OCI-LY7 (cell line): ENCODE measurements at regions not wholly inside any gene's neighbourhood (a gene's known extent, or its start where the extent isn't known, plus 50 kb on each side); places are given as distances from the start of the nearest gene placed in this dataset.
"Not testable (repeated sequence)": the region's sequence is repeated elsewhere in the genome, so short reads cannot be mapped to it uniquely, and the experiment has no call there.

Experiments used
- BruUV-seq: library from RNA; stranded (reverse); fragments of 400-500 nt; replicated peaks from 2 replicates; lab custom pipeline; 2021; lab: Mats Ljungman, UMichigan
- CTCF ChIA-PET: fragments of 300-600 bp; sonication (Branson Sonifier 250); formaldehyde crosslinking; loops from one replicate; lab custom pipeline; 2022; ENCODE audit warnings: antibody characterized with exemption; ENCODE audit not compliant: unreplicated experiment; lab: Charles Lee
- POLR2A ChIA-PET: fragments of 300-600 bp; sonication (Branson Sonifier 250); formaldehyde crosslinking; loops from one replicate; lab custom pipeline; 2022; ENCODE audit warnings: antibody characterized with exemption; lab: Charles Lee
- DNase-seq: peaks from one replicate; pipeline ENCODE4 v3.0.0-alpha.2; 2015; ENCODE audit warnings: low spot score
- H2AFZ ChIP-seq: fragments of 200-600 bp; sonication (generic), shearing (Covaris generic); 2 replicates; pipeline ENCODE4 v1.6.1; 2014; ENCODE audit warnings: mild to moderate bottlenecking, antibody characterized with exemption, low read length, moderate library complexity
- H3K27ac ChIP-seq: fragments of 200-600 bp; sonication (generic); 2 replicates; pipeline ENCODE4 v1.5.1; 2014; ENCODE audit warnings: mixed run types, low read depth, mild to moderate bottlenecking, moderate library complexity, low read length, inconsistent platforms; ENCODE audit not compliant: poor library complexity, severe bottlenecking
- H3K36me3 ChIP-seq: fragments of 200-600 bp; sonication (generic); 2 replicates; pipeline ENCODE4 v1.6.1; 2014; ENCODE audit warnings: mild to moderate bottlenecking, antibody characterized with exemption, low read length, moderate library complexity, mixed read lengths; ENCODE audit not compliant: insufficient read depth
- H3K4me1 ChIP-seq: fragments of 200-600 bp; sonication (generic); 2 replicates; pipeline ENCODE4 v1.5.1; 2014; ENCODE audit warnings: mild to moderate bottlenecking, low read length; ENCODE audit not compliant: insufficient read depth, poor library complexity, severe bottlenecking
- H3K4me2 ChIP-seq: fragments of 200-600 bp; sonication (generic); 2 replicates; pipeline ENCODE4 v1.6.1; 2014; ENCODE audit warnings: mild to moderate bottlenecking, low read length
- H3K4me3 ChIP-seq: fragments of 200-600 bp; sonication (generic); 2 replicates; pipeline ENCODE4 v1.5.1; 2014; ENCODE audit warnings: mild to moderate bottlenecking, low read depth, low read length; ENCODE audit not compliant: poor library complexity, severe bottlenecking
- H3K79me2 ChIP-seq: fragments of 200-600 bp; sonication (generic); 2 replicates; pipeline ENCODE4 v1.6.1; 2016; ENCODE audit warnings: low read depth, mild to moderate bottlenecking, low read length, moderate library complexity, mixed read lengths; ENCODE audit not compliant: insufficient read depth
- H3K9me2 ChIP-seq: fragments of 200-600 bp; sonication (generic); 2 replicates; pipeline ENCODE4 v1.6.1; 2016; ENCODE audit warnings: mild to moderate bottlenecking, low read length, mixed read lengths; ENCODE audit not compliant: insufficient read depth
- H3K9me3 ChIP-seq: fragments of 200-600 bp; sonication (generic); 2 replicates; pipeline ENCODE4 v1.6.1; 2014; ENCODE audit warnings: mild to moderate bottlenecking, mixed run types, low read length, mixed read lengths
- H4K20me1 ChIP-seq: fragments of 200-600 bp; sonication (generic); 2 replicates; pipeline ENCODE4 v1.6.1; 2014; ENCODE audit warnings: mild to moderate bottlenecking, antibody characterized with exemption, low read length, moderate library complexity, mixed read lengths; ENCODE audit not compliant: insufficient read depth
- EZH2phosphoT487 ChIP-seq: fragments of 200-600 bp; sonication (generic); IDR thresholded peaks from 2 replicates; pipeline ENCODE4 v1.6.1; 2018; ENCODE audit warnings: low read depth, borderline replicate concordance, mild to moderate bottlenecking, mixed run types, antibody characterized with exemption, low read length, moderate library complexity, mixed read lengths
- intact Hi-C: fragments of 100-400 bp; cut with micrococcal nuclease; formaldehyde crosslinking; loops from one replicate; pipeline ENCODE4 v1.10.0; 2022; ENCODE audit not compliant: unreplicated experiment
- TF ChIP-seq, protein P1 (sequence below): fragments of 200-600 bp; sonication (generic); conservative IDR thresholded peaks from 2 replicates; pipeline ENCODE4 v1.5.1; 2014; ENCODE audit warnings: mild to moderate bottlenecking, antibody characterized with exemption, low read length, moderate library complexity, mixed read lengths

DNA sequence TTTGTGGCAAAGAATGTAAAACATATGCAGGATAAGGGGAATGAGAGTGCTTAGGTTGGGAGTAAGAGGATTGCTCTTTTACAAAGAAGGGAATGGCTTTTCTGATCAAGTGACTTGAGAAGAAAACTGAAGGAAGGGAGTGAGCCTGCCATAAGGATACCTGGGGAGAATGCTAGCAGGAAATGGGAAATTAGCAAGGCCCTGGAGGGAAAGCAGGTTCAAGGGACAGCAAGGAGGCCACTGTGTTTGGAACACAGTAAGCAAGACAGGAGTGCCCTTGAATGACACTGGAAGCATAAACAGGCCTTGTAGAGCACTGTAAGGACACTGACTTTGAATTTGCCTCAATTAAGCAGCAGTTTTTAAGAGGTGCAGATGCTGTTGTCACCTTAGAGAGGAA, 1069.9 kb downstream of the DNAJB9 start:
- DNase-seq = no peak
- intact Hi-C loops = no loop called here
- H4K20me1 ChIP-seq = no peaks in the 10 kb centered on the region
- H2AFZ ChIP-seq = no peak overlapping the region
- no peak overlapping the region for H3K4me3 ChIP-seq
- H3K4me2 ChIP-seq = no peak overlapping the region
- H3K4me1 ChIP-seq = no peaks in the 10 kb centered on the region
- ChIA-PET CTCF (no interaction called here), POLR2A (no interaction called here)
- no peaks in the 10 kb centered on the region for H3K9me2 ChIP-seq
- H3K79me2 ChIP-seq = no peaks in the 10 kb centered on the region
- no peaks in the 10 kb centered on the region for H3K36me3 ChIP-seq
- TF ChIP-seq, protein P1, sequence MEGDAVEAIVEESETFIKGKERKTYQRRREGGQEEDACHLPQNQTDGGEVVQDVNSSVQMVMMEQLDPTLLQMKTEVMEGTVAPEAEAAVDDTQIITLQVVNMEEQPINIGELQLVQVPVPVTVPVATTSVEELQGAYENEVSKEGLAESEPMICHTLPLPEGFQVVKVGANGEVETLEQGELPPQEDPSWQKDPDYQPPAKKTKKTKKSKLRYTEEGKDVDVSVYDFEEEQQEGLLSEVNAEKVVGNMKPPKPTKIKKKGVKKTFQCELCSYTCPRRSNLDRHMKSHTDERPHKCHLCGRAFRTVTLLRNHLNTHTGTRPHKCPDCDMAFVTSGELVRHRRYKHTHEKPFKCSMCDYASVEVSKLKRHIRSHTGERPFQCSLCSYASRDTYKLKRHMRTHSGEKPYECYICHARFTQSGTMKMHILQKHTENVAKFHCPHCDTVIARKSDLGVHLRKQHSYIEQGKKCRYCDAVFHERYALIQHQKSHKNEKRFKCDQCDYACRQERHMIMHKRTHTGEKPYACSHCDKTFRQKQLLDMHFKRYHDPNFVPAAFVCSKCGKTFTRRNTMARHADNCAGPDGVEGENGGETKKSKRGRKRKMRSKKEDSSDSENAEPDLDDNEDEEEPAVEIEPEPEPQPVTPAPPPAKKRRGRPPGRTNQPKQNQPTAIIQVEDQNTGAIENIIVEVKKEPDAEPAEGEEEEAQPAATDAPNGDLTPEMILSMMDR = no peak
- TF ChIP-seq EZH2phosphoT487 = no peak
- H3K27ac ChIP-seq = no peak overlapping the region
- no TSS peak for BruUV-seq
- no peaks in the 10 kb centered on the region for H3K9me3 ChIP-seq

DNA sequence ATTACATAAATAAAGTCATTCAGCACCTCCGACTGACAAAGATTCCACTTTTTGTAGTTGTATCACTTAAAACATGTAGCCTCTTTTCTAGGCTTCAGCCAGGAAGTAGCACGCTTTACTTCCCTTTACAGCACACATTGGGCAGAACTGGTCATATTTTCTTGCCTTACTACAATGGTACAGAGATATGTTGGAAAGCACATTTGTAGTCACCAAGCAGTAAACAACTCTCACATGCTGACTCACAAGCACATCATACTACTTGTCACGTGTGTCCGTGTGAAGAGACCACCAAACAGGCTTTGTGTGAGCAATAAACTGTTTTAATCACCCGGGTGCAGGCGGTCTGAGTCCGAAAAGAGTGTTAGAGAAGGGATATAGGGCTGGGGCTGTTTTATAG, 1071.8 kb downstream of the DNAJB9 start:
- Histone ChIP-seq H4K20me1 (no peaks in the 10 kb centered on the region), H3K4me2 (no peak overlapping the region), H3K9me2 (no peaks in the 10 kb centered on the region), H3K4me1 (no peaks in the 10 kb centered on the region), H3K36me3 (no peaks in the 10 kb centered on the region), H3K79me2 (no peaks in the 10 kb centered on the region), H3K27ac (no peak overlapping the region), H3K9me3 (no peaks in the 10 kb centered on the region), H3K4me3 (no peak overlapping the region), H2AFZ (no peak overlapping the region)
- ChIA-PET POLR2A (no interaction called here), CTCF (no interaction called here)
- no peak for DNase-seq
- no TSS peak for BruUV-seq
- TF ChIP-seq, protein P1 = no peak
- TF ChIP-seq EZH2phosphoT487 = no peak
- intact Hi-C loops = no loop called here

DNA sequence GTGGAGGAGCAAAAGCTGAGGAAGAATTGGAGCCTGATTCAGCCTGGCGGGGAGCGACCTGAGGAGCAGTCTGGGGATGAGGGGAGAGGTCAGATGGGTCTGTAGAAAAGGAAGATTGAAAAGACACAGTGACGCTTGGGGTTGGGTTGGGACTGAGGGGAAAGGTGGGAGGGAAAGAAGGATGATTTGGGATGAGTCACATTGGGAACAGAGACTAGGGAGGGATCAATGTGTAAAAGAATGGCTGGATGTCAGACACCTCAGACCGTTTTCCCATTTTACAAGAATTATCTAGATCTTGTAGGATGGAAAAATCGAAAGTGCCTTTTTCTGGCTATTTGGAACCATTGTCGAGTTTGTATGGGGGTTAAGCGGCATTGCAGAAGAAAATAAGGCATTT, 1076.5 kb downstream of the DNAJB9 start:
- Histone ChIP-seq H3K9me3 (no peaks in the 10 kb centered on the region), H4K20me1 (no peaks in the 10 kb centered on the region), H3K9me2 (no peaks in the 10 kb centered on the region), H3K27ac (no peak overlapping the region), H2AFZ (no peak overlapping the region), H3K36me3 (no peaks in the 10 kb centered on the region), H3K4me2 (no peak overlapping the region), H3K4me1 (no peaks in the 10 kb centered on the region), H3K79me2 (no peaks in the 10 kb centered on the region), H3K4me3 (no peak overlapping the region)
- BruUV-seq = no TSS peak
- CTCF ChIA-PET = no interaction called here
- POLR2A ChIA-PET = no interaction called here
- no peak for DNase-seq
- intact Hi-C loops = no loop called here
- TF ChIP-seq EZH2phosphoT487 = no peak
- TF ChIP-seq, protein P1 = no peak

DNA sequence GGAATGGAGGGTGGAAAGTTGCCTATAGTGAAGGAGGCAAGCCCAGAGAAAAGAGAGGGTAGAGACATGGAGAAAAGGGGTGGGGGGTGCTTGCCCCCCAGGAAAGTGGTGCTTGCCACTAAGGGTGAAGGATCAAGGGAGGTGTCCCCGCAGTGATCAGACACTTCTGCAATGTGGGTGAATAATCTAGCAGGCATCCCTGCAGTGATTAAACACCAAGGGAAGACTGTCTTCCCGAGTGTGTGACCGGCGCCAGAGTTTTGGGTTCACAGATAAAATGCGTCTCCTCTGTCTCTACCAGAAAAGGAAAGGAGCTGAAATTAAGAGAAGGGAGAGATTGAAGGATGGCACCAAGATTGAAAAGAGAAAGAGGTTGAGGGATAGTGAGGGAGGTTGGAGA, 1076.9 kb downstream of the DNAJB9 start:
- intact Hi-C loops, H2AFZ ChIP-seq, H3K4me2 ChIP-seq: not testable (repeated sequence)

DNA sequence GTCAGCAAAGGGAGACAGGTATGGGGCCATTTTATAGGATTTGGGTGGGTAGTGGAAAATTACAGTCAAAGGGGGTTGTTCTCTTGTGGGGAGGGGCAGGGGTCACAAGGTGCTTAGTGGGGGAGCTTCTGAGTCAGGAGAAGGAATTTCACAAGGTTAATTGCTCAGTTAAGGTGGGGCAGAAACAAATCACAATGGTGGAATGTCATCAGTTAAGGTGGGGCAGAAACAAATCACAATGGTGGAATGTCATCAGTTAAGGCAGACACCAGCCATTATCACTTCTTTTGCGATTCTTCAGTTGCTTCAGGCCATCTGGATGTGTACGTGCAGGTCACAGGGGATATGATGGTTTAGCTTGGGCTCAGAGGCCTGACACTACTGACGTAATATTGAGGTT, 1077.6 kb downstream of the DNAJB9 start:
- POLR2A ChIA-PET, CTCF ChIA-PET, H3K27ac ChIP-seq, H3K4me2 ChIP-seq, H3K9me2 ChIP-seq, BruUV-seq, H3K36me3 ChIP-seq, H3K4me1 ChIP-seq, H4K20me1 ChIP-seq, H3K4me3 ChIP-seq, H3K79me2 ChIP-seq, intact Hi-C loops, DNase-seq, H3K9me3 ChIP-seq, H2AFZ ChIP-seq: not testable (repeated sequence)

More for the DNA sequence above, 1076.9 kb downstream of the DNAJB9 start:
- H4K20me1 ChIP-seq, H3K27ac ChIP-seq, H3K9me3 ChIP-seq, DNase-seq, H3K36me3 ChIP-seq, H3K4me1 ChIP-seq, CTCF ChIA-PET, BruUV-seq, POLR2A ChIA-PET, H3K9me2 ChIP-seq, H3K79me2 ChIP-seq, H3K4me3 ChIP-seq: not testable (repeated sequence)
